GM18868 (cell line): ENCODE measurements at regions not wholly inside any gene's neighbourhood (a gene's known extent, or its start where the extent isn't known, plus 50 kb on each side); places are given as distances from the start of the nearest gene placed in this dataset.

Experiments
- ATAC-seq: cut with Tn5 transposase; IDR thresholded peaks from one replicate; pipeline ENCODE4 v1.9.1; 2021; ENCODE audit warnings: mild to moderate bottlenecking, moderate library complexity; ENCODE audit not compliant: unreplicated experiment

- no peak for ATAC-seq
These were observed 138.3 kb upstream of the PLET1 start for GRCh38 chr11:112398798-112399478.

DNA sequence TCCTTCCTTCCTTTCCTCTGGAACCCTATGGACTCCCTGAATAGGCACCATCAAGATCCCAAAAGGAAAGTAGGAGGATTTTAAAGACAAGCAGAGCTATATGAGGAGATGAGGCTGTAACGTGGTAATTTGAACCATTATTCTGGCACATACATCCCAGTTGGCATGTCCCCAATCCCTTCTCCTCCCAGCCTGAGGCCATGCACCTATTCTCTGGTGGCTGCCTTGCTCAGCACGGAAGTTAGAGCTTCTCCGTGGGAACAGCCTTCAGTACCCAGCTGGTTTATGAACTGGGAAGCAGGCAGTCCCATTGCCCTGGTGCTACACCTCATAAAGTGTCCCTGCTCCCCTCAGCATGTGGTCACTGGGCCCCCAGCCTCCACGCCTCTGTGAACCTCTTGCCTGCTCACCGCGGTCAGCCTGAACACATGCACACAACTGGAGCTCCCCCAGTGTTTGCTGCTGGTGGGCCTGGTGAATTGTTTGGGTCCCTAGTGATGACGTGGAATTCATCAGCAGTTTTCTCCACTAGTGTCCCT, 139.9 kb upstream of the PLET1 start:
- no peak for ATAC-seq

DNA sequence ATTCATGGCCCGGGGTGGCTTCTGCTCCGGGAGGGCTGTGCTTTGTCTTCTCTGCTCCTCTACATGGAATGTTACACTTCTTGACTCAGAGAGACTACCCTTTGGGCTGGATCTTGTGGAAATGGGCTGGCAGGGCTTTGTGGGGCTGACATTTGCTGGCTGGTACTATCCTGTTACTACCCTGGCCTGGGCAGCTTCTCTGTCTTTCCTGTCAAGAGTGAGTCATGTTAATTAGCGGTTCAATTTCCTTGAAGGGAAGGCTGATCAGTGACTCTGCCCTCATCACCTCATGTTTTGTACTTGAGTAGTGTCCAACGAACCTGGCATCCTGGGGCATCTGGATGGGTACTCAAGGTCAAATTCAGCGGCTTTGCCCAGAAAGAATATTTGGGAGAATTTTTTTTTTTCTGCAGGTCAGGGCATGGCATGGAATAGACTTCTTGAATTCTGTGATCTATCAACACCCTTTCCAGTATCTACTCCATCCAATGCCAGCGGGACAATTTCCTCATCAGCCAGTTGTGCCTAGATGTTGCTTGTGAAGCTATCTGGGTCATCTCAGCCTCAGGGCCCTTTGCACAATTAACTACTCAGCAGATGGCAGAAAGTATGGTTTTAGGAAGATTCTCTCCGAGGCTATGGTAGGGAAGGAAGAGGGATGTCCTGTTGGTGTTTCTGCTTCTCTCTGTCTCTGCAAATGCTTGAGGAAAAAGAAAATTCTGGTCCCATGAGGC, 140.5 kb upstream of the PLET1 start:
- no peak for ATAC-seq

DNA sequence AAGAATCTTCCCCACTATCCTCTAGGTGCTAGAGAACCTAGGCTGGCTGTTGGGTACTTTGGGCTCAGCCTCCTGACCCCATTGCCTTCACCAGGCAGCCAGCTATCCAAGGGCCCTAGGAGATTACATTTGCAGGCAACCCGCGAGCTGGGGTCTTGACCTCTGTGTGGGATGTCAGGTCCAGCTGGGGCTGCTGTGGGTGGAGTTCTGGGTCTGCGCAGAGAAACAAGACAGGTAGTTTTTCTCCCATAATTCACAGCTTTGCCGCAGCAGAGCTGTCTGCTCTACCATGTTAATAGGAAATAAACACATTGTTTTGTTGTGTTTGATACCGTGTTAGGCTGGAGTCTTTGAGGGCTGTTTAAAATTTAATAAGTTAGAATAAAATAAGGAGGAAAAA, 142.8 kb upstream of the PLET1 start:
- ATAC-seq, result no peak

DNA sequence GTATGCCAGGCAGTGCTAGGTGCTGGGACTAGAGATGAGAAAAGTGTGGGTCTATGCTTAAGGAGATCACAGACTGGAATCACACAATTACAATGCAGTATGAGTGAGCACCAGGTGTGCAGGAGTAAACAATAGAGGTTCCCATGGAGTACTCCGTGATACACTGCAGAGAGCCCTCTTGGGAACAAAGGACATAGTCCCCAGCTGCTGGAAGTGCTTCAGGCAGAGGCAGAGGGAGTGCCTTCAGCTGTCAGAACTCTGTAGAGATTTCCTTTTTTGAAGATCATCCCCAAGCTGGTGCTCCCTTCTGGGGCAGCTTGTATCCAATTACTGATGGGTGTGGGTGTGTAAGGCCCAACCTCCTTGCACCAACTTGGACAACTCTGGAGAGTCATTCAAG, 143.5 kb upstream of the PLET1 start:
- no peak for ATAC-seq

GRCh38 chr11:112408517-112408916, 147.9 kb upstream of the PLET1 start:
- no peak for ATAC-seq

DNA sequence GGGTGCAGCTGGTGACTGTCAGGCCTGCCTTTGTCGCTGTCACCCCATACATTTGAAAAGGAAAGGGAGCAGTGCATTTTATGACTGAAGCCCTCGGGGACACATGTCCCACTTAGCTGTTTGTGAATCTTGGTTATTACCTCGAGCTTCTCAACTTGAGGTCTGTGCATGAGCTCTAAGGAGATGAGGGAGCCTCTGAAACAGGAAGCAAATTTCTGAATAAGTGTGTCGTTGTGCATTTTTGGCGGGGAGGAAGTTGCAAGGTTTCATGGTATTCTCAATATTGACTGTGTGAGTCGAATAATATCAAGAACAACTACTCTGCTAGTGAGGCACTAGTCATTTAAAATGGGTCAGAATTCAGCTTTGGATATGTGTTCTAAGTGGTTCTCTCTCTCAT, 149.7 kb upstream of the PLET1 start:
- no peak for ATAC-seq

- no peak for ATAC-seq
These were observed 151.7 kb upstream of the PLET1 start for GRCh38 chr11:112412383-112412782.

DNA sequence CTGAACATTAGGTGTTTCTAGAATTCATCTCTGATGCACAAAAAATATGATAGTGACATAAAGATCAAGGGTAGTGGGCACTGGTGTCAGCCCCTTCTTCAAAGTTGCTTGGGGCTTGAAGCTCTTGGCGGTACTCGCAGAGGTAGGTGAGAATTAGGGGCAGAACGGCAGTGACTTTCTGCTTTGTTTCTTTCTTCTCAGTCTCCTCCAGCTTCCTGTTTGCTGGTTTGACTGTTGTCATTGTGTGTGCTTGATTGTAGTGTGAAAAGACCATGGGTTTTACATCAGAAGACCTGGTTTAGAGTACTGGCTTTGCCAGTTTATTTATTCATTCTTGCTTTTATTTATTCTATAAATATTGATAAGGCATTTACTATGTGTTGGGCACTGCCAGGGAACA, 156.7 kb upstream of the PLET1 start:
- no peak for ATAC-seq

DNA sequence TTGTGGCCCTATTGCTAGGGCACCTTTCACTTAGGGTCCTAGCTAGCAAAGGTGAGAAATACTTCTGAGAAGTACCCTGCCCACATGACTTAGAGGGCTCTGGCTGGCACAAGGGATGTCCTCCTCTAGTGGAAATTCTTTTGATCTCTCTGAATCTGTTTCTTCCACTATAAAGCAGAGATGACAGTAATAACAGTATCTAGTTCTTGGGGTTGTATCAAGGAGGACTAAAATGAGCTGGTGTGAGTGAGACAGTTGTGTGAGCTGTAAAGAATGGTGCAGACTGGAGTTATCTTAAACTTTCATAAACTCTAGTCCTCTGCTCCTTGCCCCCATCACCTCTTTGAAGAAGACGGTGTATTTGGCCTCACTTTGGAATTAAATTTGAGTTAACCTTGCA, 157.8 kb upstream of the PLET1 start:
- no peak for ATAC-seq

GRCh38 chr11:112421879-112422278, 161.2 kb upstream of the PLET1 start:
- ATAC-seq, result no peak

DNA sequence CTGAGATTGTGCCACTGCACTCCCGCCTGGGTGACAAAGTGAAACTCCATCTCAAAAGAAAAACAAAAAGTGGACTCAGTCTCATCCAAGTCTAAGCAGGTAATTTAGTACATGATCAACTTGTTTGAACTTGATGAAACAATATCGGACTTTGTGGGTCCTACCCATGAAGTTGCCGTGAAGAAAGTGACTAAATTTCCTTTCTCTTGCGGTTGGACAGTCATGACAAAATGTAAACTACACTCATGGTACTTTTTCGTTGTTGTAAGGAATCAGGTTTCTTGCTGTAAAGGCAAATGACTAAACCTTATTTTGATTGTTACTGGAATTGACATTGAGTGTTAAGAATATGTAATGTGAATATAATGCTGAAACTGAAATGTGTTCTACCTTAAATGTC, 164.5 kb upstream of the PLET1 start:
- ATAC-seq, result no peak

DNA sequence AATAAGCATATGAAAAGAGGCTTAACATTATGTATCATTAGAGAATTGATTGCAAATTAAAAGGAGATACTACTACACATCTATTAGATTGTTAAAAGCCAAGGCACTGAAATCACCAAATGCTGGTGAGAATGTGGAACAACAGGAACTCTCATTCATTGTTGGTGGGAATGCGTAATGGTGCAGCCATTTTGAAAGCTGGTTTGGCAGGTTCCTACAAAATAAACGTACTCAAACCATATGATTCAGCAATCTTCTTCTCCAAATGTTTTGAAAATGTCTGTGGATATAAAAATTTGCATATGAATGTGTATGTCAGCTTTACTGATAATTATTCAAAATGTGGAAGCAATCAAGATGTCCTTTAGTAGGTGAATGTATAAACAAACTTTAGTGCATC, 176.4 kb upstream of the PLET1 start:
- ATAC-seq, result no peak

DNA sequence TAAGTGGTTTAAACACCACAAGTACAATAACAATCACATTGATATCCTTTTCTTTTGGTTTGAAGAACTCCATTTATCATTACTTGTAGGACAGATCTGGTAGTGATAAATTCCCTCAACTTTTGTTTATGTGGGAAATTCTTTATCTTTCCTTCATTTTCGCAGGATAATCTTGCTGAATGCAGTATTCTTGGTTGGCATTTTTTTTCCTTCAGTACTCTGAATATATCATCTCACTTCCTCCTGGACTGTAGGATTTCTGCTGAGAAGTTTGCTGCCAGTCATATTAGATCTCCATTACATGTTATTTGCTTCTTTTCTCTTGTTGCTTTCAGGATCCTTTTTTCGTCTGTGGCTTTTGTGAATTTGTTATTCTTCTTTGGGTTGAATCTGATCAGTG, 179.0 kb upstream of the PLET1 start:
- no peak for ATAC-seq

DNA sequence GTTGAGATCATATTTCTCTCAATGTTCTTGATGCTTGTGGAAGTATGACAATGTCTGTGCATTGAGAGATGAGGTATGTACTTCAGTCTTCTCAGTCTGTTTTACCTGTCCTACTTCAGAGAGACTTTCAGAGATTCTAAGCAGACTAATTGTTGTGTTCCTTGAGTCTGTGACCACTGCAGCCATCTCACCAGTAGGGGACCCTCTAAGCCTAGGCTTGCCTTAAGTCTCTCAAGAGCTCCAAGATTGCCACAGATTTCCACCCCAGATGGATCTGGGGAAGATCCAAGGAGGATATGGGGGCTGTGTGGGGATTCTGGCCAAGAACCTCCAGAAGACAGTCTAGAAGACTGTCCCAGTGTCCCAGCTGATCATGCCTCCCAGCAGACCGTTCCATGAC, 179.9 kb upstream of the PLET1 start:
- no peak for ATAC-seq

GRCh38 chr11:112448168-112448567, 187.5 kb upstream of the PLET1 start:
- ATAC-seq, result no peak

DNA sequence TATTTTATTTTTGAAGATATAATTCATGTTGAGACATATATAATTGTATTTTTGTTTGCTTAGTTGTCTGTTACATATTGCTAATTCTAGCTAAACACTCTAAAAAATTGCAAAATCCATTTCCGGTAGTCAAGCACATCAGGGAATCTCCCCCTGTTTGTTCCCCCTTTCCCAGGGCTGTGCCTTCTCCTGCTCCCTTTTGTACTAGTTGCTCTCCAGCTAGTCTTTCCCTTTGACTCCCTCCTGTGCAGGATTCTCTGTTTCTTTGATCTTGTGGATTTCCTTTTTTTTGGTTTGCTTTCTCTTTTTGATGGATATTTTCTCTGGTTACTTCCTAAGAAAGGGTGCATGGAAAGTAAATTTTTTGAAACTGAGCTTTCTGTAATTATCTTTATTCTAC, 188.1 kb upstream of the PLET1 start:
- no peak for ATAC-seq

- no peak for ATAC-seq
These were observed 190.6 kb upstream of the PLET1 start for GRCh38 chr11:112451250-112451649.

GRCh38 chr11:112453601-112454577, 193.2 kb upstream of the PLET1 start:
- ATAC-seq, result no peak

DNA sequence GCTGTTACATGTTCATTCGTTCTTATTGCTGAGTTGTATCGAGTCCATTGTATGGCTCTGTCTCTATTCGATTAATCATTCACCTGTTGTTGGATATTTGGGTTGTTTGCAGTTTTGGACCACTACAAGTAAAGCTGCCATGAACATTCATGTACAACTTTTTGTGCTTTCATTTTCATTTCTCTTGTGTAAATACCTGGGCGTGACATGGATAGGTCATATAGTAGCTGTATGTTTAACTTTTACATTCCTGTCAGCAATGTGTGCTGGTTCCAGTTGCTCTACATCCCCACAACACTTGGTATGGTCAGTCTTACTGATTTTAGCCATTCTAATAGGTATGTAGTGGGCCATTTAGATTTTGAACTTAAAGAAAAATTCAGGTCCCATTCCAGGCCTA, 194.2 kb upstream of the PLET1 start:
- ATAC-seq, result no peak

DNA sequence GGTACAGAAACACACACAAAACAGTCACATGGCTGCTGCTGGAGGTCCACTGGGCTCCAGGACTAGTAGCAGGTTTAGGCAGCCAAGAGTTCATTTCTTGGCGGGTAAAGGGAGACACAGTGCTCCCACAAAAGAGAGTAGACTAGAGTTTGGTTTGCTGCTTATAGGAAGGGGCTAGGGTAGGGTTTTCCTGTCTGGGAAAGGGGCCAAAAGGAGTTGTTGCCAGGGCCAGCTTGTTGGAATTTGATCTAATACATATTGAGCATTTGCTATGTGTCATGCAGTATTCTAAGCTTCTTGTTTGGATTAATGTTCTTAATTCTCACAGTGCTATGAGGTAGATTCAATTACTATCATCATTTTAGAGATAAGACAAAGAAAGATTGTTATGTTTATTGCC, 195.1 kb upstream of the PLET1 start:
- ATAC-seq, result no peak
